AG04450 (cell line): ENCODE measurements at regions not wholly inside any gene's neighbourhood (a gene's known extent, or its start where the extent isn't known, plus 50 kb on each side); places are given as distances from the start of the nearest gene placed in this dataset.

Experiments used
- CTCF ChIA-PET: fragments of 300-600, 350-600 bp; formaldehyde crosslinking; extraction: SDS; loops from one replicate; lab custom pipeline; 2022; ENCODE audit warnings: antibody characterized with exemption, inconsistent platforms; lab: Charles Lee
- POLR2A ChIA-PET: fragments of 350-600 bp; formaldehyde crosslinking; extraction: SDS; loops from one replicate; lab custom pipeline; 2021; ENCODE audit warnings: antibody characterized with exemption, inconsistent platforms; lab: Yijun Ruan, JAX
- DNase-seq: peaks from one replicate; pipeline ENCODE4 v3.0.0-alpha.2; 2011; ENCODE audit warnings: low read depth, low spot score
- H3K27ac ChIP-seq: one replicate; pipeline ENCODE4 v1.5.1; 2012; ENCODE audit warnings: low read depth, low read length, control low read depth
- H3K27me3 ChIP-seq: one replicate; pipeline ENCODE4 v1.6.0; 2012; ENCODE audit warnings: low read length; ENCODE audit not compliant: control insufficient read depth, insufficient read depth
- H3K4me3 ChIP-seq: 2 replicates; pipeline ENCODE4 v1.5.1; 2011; ENCODE audit warnings: mild to moderate bottlenecking, low read depth, low read length, control low read depth
- H3K9me3 ChIP-seq: 2 replicates; pipeline ENCODE4 v1.5.1; 2012; ENCODE audit warnings: low read length; ENCODE audit not compliant: control insufficient read depth, insufficient read depth
- TF ChIP-seq, protein P1 (sequence below): IDR thresholded peaks from 2 replicates; pipeline ENCODE4 v1.5.1; 2011; ENCODE audit warnings: low read depth, low read length, control low read depth, inconsistent platforms

DNA sequence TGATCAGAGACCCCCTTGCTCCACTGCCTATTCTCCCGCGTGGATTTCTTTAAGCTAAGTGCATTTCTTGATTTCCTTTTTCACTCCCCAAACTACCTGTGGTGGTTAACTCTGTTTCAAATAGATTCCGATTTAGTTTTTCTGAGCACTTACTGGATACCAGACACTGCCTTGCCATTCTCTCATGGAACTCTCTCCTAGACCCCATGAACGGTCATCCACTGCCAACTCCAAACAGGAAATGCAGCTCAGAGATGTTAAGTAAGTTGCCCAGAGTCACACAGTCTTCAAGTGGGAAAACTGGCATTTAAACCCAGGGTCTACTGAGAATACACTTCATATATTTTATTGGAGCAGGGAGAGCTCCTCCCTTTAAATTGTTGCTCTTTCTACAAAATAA, 199.4 kb downstream of the MAF start:
- TF ChIP-seq, protein P1, sequence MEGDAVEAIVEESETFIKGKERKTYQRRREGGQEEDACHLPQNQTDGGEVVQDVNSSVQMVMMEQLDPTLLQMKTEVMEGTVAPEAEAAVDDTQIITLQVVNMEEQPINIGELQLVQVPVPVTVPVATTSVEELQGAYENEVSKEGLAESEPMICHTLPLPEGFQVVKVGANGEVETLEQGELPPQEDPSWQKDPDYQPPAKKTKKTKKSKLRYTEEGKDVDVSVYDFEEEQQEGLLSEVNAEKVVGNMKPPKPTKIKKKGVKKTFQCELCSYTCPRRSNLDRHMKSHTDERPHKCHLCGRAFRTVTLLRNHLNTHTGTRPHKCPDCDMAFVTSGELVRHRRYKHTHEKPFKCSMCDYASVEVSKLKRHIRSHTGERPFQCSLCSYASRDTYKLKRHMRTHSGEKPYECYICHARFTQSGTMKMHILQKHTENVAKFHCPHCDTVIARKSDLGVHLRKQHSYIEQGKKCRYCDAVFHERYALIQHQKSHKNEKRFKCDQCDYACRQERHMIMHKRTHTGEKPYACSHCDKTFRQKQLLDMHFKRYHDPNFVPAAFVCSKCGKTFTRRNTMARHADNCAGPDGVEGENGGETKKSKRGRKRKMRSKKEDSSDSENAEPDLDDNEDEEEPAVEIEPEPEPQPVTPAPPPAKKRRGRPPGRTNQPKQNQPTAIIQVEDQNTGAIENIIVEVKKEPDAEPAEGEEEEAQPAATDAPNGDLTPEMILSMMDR = no peak
- H3K27ac ChIP-seq = no peak overlapping the region
- no peak overlapping the region for H3K4me3 ChIP-seq
- no peak for DNase-seq
- peaks cover 67% of the 10 kb centered on the region for H3K9me3 ChIP-seq
- CTCF ChIA-PET = no interaction called here
- POLR2A ChIA-PET = no interaction called here
- H3K27me3 ChIP-seq = no peaks in the 10 kb centered on the region

DNA sequence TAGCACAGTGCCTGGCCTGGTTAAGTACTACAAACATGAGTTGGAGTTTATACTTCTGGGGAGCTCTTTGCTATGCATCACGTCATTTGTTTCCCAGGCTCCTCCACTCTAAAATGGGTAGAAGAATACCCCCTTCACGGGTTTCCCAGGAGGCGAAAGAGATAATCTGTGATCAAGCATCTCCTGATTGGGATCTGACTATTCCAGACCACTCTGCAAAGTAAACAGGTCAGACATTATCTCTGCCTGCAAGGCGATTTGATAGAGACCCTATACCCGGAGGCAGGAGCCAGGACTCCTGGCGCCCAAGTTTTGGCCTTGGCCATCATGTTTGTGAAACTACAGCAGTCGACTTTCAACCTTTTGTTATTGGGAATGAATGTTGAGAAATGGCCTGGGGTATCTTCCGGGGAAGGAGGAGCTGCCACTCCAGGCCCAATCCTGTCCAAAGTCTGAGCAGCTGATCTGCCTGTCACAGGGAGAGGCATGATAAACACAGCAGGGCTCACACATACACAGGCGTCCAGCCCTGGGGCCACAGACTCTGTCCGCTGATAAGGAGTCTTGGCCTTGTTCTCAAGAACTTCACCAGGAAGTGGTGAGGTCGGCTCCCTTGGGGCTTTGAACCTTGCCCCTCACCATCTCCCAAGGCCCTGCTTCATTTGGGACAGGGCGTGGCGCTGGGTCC, 199.9 kb downstream of the MAF start:
- Histone ChIP-seq H3K27ac (no peak overlapping the region), H3K27me3 (no peaks in the 10 kb centered on the region), H3K4me3 (no peak overlapping the region), H3K9me3 (peaks cover 67% of the 10 kb centered on the region)
- DNase-seq = no peak
- ChIA-PET POLR2A (no interaction called here), CTCF (no interaction called here)
- TF ChIP-seq, protein P1 = no peak

DNA sequence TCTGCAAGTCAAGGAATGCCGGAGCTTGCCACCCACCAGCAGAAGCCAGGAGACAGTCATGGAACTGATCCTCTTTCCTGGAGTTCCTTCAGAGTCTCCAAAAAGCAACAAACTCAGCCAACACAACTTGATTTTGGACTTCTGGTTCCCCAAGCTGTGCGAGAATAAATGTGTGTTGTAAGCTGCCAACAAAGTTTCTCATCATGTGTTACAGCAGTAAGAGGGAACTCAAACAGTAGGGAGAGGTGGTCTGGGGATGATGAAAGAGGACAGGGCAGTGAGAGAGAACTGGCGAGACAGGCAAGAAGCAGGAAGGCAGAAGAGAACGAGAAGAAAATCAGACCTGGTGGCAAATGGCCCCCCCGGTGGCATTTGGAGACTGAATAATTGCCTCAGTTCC, 204.9 kb downstream of the MAF start:
- ChIA-PET POLR2A (no interaction called here), CTCF (no interaction called here)
- no peak for DNase-seq
- TF ChIP-seq, protein P1 = no peak
- Histone ChIP-seq H3K27ac (no peak overlapping the region), H3K9me3 (peaks cover 59% of the 10 kb centered on the region), H3K27me3 (no peaks in the 10 kb centered on the region), H3K4me3 (no peak overlapping the region)

DNA sequence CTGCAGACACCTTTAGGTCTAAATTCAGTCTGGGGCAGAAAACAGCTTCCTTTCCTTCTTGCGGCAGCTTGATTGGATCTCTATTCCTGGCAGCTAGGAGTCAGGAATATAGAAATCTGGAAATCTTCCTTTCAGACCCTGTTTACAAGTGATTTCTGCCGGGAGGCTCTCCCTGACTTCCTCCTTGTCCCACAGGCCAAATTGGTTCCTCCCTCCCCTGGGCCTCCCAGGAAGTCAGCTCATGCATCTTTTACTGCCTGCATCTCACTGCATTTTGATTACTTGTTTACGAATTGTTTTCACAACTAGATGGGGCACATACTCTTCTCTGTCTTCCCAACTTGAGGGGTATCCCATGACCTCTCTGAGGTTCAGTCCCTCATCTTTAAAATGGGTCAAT, 206.3 kb downstream of the MAF start:
- Histone ChIP-seq H3K27ac (no peak overlapping the region), H3K4me3 (no peak overlapping the region), H3K9me3 (peaks cover 64% of the 10 kb centered on the region), H3K27me3 (no peaks in the 10 kb centered on the region)
- ChIA-PET POLR2A (no interaction called here), CTCF (no interaction called here)
- no peak for DNase-seq
- TF ChIP-seq, protein P1 = no peak

DNA sequence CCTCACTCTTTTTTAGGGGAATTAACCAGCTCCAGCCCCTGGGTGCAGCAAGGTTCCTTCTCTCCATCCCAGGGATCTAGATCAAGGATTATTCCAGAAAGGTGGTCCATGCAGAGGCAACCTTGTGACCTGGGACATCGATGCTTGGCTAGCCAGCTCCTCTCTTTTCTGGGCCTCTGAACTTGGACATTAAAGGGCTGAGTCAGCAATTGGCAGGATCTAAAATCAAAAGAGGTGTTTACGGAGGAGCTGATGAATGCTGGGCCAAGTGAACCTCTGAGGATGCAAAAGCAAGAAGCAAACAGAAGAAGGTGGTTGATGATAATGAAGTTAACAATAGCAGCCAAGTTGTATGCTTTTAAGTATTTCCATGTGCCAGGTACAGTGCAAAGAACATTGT, 207.0 kb downstream of the MAF start:
- no peak overlapping the region for H3K4me3 ChIP-seq
- H3K27ac ChIP-seq = no peak overlapping the region
- peaks cover 60% of the 10 kb centered on the region for H3K9me3 ChIP-seq
- TF ChIP-seq, protein P1 = no peak
- POLR2A ChIA-PET = no interaction called here
- DNase-seq = no peak
- no peaks in the 10 kb centered on the region for H3K27me3 ChIP-seq
- CTCF ChIA-PET = no interaction called here
